Keratinocyte (primary cell): ENCODE measurements at regions not wholly inside any gene's neighbourhood (a gene's known extent, or its start where the extent isn't known, plus 50 kb on each side); places are given as distances from the start of the nearest gene placed in this dataset.

Source experiments
- DNase-seq: peaks from one replicate; pipeline ENCODE4 v3.0.0-alpha.2; 2011; ENCODE audit warnings: low read depth, missing footprints, low spot score
- FAIRE-seq: peaks from 2 replicates; lab custom pipeline; 2011; peaks lifted over from hg19 to GRCh38; lab: Jason Lieb, UNC
- H2AFZ ChIP-seq: 2 replicates; pipeline ENCODE4 v1.6.0; 2012; ENCODE audit warnings: low read length, control low read depth, inconsistent platforms; ENCODE audit not compliant: control insufficient read depth
- H3K27ac ChIP-seq: 2 replicates; pipeline ENCODE4 v1.5.1; 2011; ENCODE audit warnings: low read length; ENCODE audit not compliant: control insufficient read depth, insufficient read depth
- H3K27me3 ChIP-seq: 3 replicates; pipeline ENCODE4 v1.6.0; 2011; ENCODE audit warnings: low read length; ENCODE audit not compliant: control insufficient read depth, insufficient read depth; ENCODE audit errors: extremely low read depth
- H3K36me3 ChIP-seq, 2 experiments: 2 replicates in 1 of 2; 3 replicates in 1 of 2; pipeline ENCODE4 v1.5.1; 2011; ENCODE audit warnings: low read length in 2 of 2, mild to moderate bottlenecking in 1 of 2; ENCODE audit not compliant: control insufficient read depth in 2 of 2, insufficient read depth in 2 of 2; ENCODE audit errors: extremely low read depth in 1 of 2
- H3K4me1 ChIP-seq: 3 replicates; pipeline ENCODE4 v1.5.1; 2011; ENCODE audit warnings: low read length; ENCODE audit not compliant: control insufficient read depth, insufficient read depth; ENCODE audit errors: extremely low read depth
- H3K4me2 ChIP-seq: 3 replicates; pipeline ENCODE4 v1.6.0; 2011; ENCODE audit warnings: low read depth, low read length; ENCODE audit not compliant: control insufficient read depth, insufficient read depth; ENCODE audit errors: extremely low read depth
- H3K4me3 ChIP-seq, 3 experiments: fragments of 200-600 bp in 1 of 3; sonication (generic) in 1 of 3; 2 replicates in 2 of 3; 3 replicates in 1 of 3; pipeline ENCODE4 v1.5.1; 2011 to 2016; ENCODE audit warnings: low read length in 3 of 3, mild to moderate bottlenecking in 3 of 3, control low read depth in 2 of 3, inconsistent platforms in 1 of 3, low read depth in 1 of 3, mixed read lengths in 1 of 3, mixed run types in 1 of 3, moderate library complexity in 1 of 3; ENCODE audit not compliant: control insufficient read depth in 2 of 3, insufficient read depth in 2 of 3; ENCODE audit errors: extremely low read depth in 1 of 3
- H3K79me2 ChIP-seq: 2 replicates; pipeline ENCODE4 v1.6.0; 2012; ENCODE audit warnings: low read length; ENCODE audit not compliant: control insufficient read depth, insufficient read depth
- H3K9ac ChIP-seq: 3 replicates; pipeline ENCODE4 v1.6.0; 2011; ENCODE audit warnings: low read length; ENCODE audit not compliant: control insufficient read depth, insufficient read depth; ENCODE audit errors: extremely low read depth
- H3K9me1 ChIP-seq: 3 replicates; pipeline ENCODE4 v1.6.0; 2011; ENCODE audit warnings: low read length; ENCODE audit not compliant: control insufficient read depth, insufficient read depth; ENCODE audit errors: extremely low read depth
- H3K9me3 ChIP-seq: 2 replicates; pipeline ENCODE4 v1.5.1; 2012; ENCODE audit warnings: low read depth, low read length; ENCODE audit not compliant: control insufficient read depth
- H4K20me1 ChIP-seq: 3 replicates; pipeline ENCODE4 v1.6.0; 2011; ENCODE audit warnings: low read length; ENCODE audit not compliant: control insufficient read depth, insufficient read depth; ENCODE audit errors: extremely low read depth
- EZH2 ChIP-seq: IDR thresholded peaks from one replicate; pipeline ENCODE4 v1.6.1; 2012; ENCODE audit warnings: inconsistent platforms, mild to moderate bottlenecking, low read length, moderate library complexity
- dilution Hi-C: fragments of 300-500 bp; cut with MboI; formaldehyde crosslinking; loops from one replicate; pipeline ENCODE4 v1.7.0; 2020; ENCODE audit warnings: low sequenced_read_pairs; ENCODE audit not compliant: extremely low pct_ligation_motif_present
- TF ChIP-seq, protein P1 (sequence below), 3 experiments: IDR thresholded peaks in 1 of 3; conservative IDR thresholded peaks in 1 of 3; optimal IDR thresholded peaks in 1 of 3; 2 replicates in 2 of 3; 3 replicates in 1 of 3; pipeline versions ENCODE3 to v1.5.1; 2011; ENCODE audit warnings: low read length in 3 of 3, mild to moderate bottlenecking in 3 of 3, moderate library complexity in 2 of 3, control low read depth in 1 of 3, inconsistent platforms in 1 of 3; ENCODE audit not compliant: insufficient read depth in 2 of 3; ENCODE audit errors: extremely low read depth in 1 of 3

DNA sequence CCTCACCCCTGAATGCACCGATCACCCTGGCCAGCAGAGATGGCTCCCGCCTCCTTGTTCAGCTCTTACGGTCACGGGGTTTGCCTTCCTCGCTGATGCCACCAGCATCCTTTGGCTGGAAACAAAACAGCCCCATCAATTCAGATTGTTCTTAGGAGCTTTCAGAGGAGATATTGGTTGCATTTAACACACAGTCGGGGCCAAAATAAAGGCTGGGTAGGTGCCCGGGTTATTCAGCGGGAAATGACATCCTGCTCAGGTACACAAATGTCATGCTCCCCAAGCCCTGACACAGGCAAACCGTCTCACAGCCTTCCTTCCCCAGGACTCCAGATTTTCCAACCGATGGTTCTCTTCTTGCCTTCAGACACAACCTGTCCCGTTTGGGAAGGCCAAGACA, 62.4 kb upstream of the MEF2A start:
- H3K9ac ChIP-seq = no peak overlapping the region
- no peak for FAIRE-seq
- no peak overlapping the region for H2AFZ ChIP-seq
- H4K20me1 ChIP-seq = no peaks in the 10 kb centered on the region
- no peak overlapping the region for H3K4me2 ChIP-seq
- DNase-seq = no peak
- H3K27me3 ChIP-seq = no peaks in the 10 kb centered on the region
- H3K79me2 ChIP-seq = no peaks in the 10 kb centered on the region
- no peak overlapping the region for H3K4me3 ChIP-seq
- H3K4me1 ChIP-seq = peaks cover 26% of the 10 kb centered on the region
- no peaks in the 10 kb centered on the region for H3K9me3 ChIP-seq
- TF ChIP-seq, protein P1, sequence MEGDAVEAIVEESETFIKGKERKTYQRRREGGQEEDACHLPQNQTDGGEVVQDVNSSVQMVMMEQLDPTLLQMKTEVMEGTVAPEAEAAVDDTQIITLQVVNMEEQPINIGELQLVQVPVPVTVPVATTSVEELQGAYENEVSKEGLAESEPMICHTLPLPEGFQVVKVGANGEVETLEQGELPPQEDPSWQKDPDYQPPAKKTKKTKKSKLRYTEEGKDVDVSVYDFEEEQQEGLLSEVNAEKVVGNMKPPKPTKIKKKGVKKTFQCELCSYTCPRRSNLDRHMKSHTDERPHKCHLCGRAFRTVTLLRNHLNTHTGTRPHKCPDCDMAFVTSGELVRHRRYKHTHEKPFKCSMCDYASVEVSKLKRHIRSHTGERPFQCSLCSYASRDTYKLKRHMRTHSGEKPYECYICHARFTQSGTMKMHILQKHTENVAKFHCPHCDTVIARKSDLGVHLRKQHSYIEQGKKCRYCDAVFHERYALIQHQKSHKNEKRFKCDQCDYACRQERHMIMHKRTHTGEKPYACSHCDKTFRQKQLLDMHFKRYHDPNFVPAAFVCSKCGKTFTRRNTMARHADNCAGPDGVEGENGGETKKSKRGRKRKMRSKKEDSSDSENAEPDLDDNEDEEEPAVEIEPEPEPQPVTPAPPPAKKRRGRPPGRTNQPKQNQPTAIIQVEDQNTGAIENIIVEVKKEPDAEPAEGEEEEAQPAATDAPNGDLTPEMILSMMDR (optimal IDR thresholded peaks at IDR 0.05 in 1 of 3, IDR thresholded peaks at IDR 0.05 in 1 of 3, conservative IDR thresholded peaks at IDR 0.05 in 1 of 3; ENCODE audit: extremely low read depth in 1 of 3, insufficient read depth in 2 of 3, low read length in 3 of 3) = no peak
- TF ChIP-seq EZH2 = no peak
- H3K9me1 ChIP-seq = no peaks in the 10 kb centered on the region
- no peak overlapping the region for H3K27ac ChIP-seq
- dilution Hi-C loops = no loop called here
- H3K36me3 ChIP-seq = no peaks in the 10 kb centered on the region

DNA sequence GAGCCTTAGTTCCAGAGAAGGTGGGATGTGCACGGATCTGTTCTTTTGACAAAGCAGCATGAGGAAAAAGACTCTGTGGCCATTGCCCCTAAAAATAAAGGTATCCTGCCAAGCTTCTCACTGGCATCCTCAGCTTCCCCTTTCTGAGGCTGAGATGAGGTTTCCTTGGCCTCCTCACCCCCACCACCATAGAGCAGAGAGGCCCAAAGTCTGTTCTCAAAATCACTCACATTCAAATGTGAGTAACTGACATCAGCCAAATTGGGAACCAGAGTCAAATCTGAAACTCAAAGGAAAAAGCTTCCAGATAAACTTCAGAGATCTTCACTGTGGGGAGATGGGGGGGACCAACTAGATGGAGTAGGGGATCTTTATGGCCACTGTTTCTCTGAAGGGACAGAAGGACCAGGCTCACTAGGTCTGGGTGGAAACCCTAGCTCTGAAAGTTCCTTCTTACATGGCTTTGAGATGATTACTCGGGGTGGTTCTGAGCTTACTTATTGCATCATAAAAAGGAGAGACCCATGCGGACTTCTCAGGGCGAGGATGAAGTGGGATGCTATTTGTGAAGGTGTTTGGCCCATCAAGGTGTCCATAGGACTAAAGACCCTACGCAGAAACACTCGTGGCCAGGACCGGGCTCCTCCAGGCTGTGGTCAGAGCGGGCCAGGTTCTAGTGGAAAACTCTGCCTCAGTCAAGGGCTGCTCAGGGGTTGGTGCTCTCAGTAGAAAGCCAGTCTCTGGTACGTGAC, 61.5 kb upstream of the MEF2A start:
- DNase-seq (no peak), FAIRE-seq (no peak)
- H3K4me1 ChIP-seq = peaks cover 28% of the 10 kb centered on the region
- H3K9ac ChIP-seq = no peak overlapping the region
- no peaks in the 10 kb centered on the region for H4K20me1 ChIP-seq
- H3K79me2 ChIP-seq = no peaks in the 10 kb centered on the region
- dilution Hi-C loops = no loop called here
- H3K27ac ChIP-seq = no peak overlapping the region
- TF ChIP-seq EZH2 = no peak
- TF ChIP-seq, protein P1 (optimal IDR thresholded peaks at IDR 0.05 in 1 of 3, IDR thresholded peaks at IDR 0.05 in 1 of 3, conservative IDR thresholded peaks at IDR 0.05 in 1 of 3; ENCODE audit: extremely low read depth in 1 of 3, insufficient read depth in 2 of 3, low read length in 3 of 3) = no peak
- no peak overlapping the region for H3K4me2 ChIP-seq
- no peak overlapping the region for H3K4me3 ChIP-seq
- H3K9me1 ChIP-seq = no peaks in the 10 kb centered on the region
- no peaks in the 10 kb centered on the region for H3K9me3 ChIP-seq
- no peaks in the 10 kb centered on the region for H3K27me3 ChIP-seq
- no peak overlapping the region for H2AFZ ChIP-seq
- no peaks in the 10 kb centered on the region for H3K36me3 ChIP-seq
